HG03139 (cell line): ENCODE measurements at regions not wholly inside any gene's neighbourhood (a gene's known extent, or its start where the extent isn't known, plus 50 kb on each side); places are given as distances from the start of the nearest gene placed in this dataset.
A peak's percentile ranks its signal among the peaks of the same experiment; 100 is the strongest.
"Not testable (repeated sequence)": the region's sequence is repeated elsewhere in the genome, so short reads cannot be mapped to it uniquely, and the experiment has no call there.

ENCODE experiments used
- ATAC-seq: cut with Tn5 transposase; IDR thresholded peaks from one replicate; pipeline ENCODE4 v1.9.1; 2021; ENCODE audit not compliant: unreplicated experiment

- ATAC-seq = no peak
These were observed 118.8 kb downstream of the SKIDA1 start for GRCh38 chr10:21406595-21407193.

GRCh38 chr10:21405981-21406380 lies 119.5 kb downstream of the SKIDA1 start:
- ATAC-seq = no peak

GRCh38 chr10:21403256-21404015 lies 122.0 kb downstream of the SKIDA1 start:
- no peak for ATAC-seq

DNA sequence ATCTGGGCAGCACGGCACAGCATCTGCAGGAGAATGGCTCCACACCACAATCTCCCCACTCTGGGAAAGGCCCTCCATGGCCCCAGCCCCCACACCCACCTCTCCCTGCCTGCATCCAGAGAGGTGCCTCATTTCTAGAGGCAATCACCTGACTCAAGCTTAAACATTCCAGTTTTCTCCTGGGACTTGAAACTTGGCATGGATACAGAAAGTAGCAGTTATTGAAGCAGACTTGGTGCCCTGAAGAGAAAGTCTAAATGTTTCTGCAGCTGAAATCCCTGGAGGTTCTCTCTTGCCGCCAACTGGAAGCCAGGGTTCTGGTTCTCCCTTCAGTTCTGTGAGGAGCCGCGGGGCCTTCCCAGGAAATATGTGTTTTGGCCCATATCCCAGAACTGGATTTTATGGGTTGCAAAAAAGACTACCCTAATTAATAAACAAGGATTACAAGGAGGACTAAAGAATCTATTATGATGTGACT lies 122.8 kb downstream of the SKIDA1 start:
- no peak for ATAC-seq

DNA sequence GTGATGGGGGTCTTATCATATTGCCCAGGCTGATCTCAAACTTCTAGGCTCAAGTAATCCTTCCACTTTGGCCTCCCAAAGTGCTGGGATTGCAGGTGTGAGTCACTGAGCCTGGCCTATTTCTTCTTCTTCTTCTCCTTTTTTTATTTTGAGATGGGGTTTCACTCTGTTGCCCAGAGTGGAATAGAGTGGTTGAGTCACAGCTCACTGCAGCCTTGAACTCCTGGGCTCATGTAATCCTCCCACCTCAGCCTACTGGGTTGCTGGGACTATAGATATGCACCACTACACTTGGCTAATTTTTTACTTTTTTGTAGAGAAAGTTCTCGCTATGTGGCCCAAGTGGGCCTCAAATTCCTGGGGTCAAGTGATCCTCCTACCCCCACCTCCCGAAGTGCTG lies 124.3 kb downstream of the SKIDA1 start:
- no peak for ATAC-seq

DNA sequence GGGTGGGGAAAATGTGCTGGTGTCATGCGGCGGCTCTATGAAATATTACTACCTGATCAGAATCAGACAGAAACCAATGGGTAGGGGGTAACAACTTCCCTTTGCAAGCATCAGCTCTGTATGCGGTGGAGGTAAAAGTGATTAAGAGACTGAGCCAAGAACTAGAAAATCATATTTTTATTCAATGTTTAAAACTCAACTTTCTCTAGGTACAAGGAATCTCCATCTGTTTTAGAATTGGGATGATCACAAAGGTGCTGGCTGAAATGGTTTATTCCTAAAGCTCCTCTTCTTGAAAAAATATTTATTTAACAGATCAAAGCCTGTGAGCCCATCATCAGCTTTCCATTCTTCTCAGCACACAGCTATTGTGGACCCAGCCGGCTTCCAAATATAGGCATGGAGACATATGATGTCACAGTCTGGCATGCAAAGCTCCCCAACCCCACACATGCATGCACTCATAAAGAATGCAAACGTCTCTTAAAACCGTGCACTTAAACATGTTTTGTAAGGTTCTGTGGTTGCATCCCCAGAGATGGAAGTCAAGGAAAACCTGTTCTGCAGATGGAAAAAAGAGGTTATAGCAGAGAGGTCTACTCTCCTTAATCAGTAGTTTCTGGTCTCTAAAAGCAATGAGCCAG lies 126.0 kb downstream of the SKIDA1 start:
- no peak for ATAC-seq

GRCh38 chr10:21398563-21399231 lies 126.8 kb downstream of the SKIDA1 start:
- ATAC-seq = no peak

DNA sequence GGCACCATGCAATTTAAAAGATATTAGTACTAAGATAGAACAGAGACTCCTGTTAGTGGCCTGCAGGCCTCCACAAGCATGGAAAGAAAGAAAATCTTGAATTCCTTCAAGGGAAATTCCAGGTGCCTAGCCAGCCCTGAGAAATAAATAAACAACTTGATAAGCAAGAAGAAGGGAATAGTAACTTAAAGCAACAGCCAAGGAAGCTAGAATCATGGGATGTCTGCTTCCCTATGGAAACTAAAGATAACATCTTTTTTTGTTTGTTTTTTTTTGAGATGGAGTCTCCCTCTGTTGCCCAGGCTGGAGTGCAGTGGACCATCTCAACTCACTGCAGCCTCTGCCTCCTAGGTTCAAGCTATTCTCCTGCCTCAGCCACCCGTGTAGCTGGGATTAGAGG lies 128.6 kb downstream of the SKIDA1 start:
- no peak for ATAC-seq

DNA sequence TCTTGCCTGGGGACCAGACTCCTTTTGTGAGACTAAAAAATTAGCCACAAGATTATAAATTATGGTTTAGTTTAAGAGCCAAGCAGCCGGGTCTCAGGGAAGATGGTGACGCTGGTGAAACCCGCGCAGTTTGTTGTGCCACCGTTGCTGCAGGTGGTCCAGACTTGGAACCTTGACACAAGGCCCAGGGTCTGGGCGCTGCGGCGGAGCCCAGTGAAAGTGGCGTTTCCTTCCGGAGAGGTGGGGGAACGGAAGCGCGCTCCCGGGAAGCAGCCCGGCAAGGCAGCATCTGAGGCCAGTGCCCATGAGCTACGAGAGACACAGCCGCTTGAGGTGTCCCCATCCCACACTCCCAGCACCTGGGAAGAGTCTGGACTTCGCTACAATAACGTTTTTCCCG lies 131.6 kb downstream of the SKIDA1 start:
- no peak for ATAC-seq

GRCh38 chr10:21388589-21388988 lies 136.9 kb downstream of the SKIDA1 start:
- ATAC-seq = no peak

DNA sequence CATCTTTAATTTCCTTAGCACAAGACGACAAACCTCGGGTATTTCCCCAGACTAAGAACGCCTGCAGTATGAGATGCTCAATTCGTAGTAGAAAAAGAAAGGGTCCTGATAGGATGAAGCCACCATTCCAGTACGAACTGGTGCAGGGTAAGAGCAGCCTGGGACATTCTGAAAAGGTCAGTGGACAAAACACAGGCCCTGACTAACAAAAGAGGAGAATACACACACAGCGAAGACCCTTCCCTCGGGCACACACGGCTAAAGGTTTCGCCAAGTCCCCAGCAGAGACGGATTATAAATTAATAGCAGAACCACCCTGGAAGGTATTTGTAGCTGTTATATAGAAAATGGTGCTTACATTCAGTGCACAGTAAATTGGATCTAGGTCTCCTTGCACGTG lies 137.6 kb downstream of the SKIDA1 start:
- ATAC-seq = no peak

DNA sequence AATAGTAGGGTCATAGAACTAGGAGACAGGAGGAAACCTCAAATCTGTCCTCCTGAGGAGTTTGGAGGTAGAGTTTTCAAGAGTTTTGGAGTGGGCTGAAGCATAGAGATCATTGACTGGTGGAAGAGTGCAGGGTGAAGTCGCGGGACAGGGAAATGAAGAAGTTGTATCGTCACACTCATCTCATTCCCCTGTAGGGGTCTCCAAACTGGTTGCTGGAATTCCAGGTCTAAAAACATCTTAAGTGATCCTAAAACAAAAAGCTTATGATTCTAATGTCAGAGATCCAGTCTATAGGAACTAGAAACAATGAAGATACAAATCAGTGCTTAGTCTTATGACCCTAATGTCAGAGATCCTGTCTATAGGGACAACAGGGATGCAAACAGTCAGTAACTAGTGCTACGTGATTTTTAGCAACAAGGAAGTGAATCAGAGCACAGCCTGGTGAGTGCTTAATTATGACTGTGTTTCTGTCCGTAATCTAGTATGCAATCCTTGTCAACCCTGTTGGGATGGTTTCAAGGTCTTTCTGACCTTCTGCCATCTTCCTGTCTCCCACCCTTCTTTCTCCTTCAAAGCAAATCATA lies 139.4 kb downstream of the SKIDA1 start:
- ATAC-seq = no peak

- no peak for ATAC-seq
These were observed 139.9 kb downstream of the SKIDA1 start for GRCh38 chr10:21385536-21385935.

GRCh38 chr10:21379143-21379542 lies 146.3 kb downstream of the SKIDA1 start:
- no peak for ATAC-seq

DNA sequence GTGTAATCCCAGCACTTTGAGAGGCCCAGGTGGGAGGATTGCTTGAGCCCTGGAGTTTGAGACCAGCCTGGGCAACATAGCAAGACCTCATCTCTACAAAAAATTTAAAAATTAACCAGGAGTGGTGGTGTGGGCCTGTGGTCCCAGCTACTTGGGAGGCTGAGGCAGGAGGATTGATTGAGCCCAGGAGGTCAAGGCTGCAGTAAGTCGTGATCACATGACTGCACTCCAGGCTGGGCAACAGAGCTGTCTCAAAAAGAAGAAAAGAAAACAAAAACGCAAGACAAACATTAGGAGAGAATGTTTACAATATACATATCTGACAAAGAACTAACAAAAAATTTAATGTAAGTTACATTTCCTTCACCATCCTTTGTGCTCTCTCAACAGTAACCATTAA lies 150.2 kb downstream of the SKIDA1 start:
- not testable (repeated sequence) for ATAC-seq

- ATAC-seq = not testable (repeated sequence)
These were observed 151.6 kb downstream of the SKIDA1 start for GRCh38 chr10:21373881-21374280.

DNA sequence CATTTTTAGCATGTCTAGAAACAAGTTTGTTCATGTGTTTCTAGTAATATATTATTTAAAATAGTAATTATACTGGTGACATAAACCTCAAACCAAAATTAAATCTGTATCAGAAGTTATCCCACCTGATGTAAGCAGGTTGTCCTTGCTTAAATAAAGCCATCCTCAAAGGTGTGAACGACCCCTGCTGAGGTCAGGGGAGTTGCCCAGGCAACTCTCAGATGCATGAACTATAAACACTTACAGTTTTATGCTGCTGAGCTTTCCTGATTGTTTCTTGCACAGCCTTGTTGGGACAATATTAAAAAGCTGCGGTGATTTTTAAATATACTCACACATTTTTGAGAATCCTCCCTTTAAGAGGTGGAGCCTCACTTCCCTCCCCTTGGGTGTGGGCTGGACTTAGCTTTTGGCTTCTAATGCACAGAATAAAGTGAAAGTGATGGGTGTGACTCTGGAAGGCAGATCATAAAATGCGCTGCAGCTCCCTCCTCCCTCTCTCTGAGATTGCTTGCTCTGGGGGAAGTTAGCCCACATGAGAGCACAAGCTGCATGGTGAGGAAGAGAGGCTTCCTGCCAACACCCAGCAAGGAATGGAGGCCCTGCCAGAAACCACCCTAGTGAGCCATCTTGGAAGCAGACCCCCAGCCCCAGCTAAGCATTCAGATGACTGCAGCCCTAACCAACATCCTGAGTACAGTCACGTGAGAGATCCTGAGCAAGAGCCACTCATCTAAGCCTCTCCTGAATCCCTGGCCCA lies 152.7 kb downstream of the SKIDA1 start:
- ATAC-seq = peak; percentile 84

GRCh38 chr10:21369697-21370096 lies 155.8 kb downstream of the SKIDA1 start:
- ATAC-seq = no peak

DNA sequence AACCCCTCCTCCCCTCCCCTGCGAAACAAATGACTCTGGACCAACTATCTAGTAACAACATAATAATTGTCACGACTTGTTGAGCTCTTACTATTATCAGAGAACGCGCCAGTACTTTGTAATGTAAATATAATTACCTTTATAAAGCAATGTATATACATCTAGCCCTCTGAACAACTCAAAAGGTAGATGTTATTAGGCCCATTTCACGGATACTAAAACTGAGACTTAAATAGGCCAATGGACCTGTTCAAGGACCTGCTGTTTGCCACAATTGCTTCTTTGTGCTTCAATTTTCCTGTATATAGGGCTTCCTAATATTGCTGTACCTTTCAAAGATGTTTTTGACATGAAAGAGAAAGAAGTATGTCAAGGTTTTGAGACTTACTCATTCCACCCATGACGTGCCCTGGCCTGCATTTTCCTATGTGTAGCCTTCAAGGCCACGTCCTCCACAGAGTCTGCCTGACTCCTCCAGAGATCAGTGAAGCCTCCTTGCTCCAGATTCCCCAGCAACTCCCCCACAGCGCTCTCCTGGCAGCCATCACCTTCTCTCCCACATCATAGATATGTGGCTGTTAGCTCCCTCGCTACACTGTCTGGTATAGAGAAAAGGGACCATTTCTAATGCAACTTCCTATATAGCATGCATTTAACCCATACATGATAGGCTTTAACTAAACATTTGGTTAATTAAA lies 156.6 kb downstream of the SKIDA1 start:
- no peak for ATAC-seq

DNA sequence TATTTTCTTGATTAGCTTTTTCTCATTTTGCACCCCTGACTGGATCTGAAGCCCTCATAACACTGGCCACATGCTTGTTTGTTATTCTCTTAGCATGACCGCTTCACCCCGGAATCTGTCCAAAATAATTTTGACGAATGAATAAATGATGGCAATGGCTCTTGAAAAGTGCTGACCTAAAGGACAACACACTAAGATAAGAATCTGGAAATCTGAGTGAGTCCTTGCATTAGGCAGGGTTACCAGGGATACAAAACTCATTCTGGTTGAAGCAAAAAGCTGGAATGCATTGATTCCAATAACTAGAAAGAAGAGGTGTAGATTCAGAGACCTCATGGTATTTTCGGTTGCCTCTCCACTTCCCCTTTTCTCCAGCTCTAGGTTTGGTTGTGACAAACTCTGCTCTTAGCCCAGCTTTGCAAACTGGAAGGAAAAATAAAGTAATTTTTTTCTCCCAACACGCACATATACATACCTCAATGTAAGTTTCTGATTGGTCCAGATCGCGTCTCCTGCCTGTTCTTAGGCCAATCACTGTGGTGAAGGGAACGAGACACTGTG lies 157.4 kb downstream of the SKIDA1 start:
- ATAC-seq = peak; percentile 60
